D721Med (cell line): ENCODE measurements at regions not wholly inside any gene's neighbourhood (a gene's known extent, or its start where the extent isn't known, plus 50 kb on each side); places are given as distances from the start of the nearest gene placed in this dataset.

Source experiments
- DNase-seq: peaks from one replicate; pipeline ENCODE4 v3.0.0; 2011; ENCODE audit warnings: low spot score; ENCODE audit not compliant: insufficient read length
- FAIRE-seq: peaks from 2 replicates; lab custom pipeline; 2011; peaks lifted over from hg19 to GRCh38; lab: Jason Lieb, UNC
- TF ChIP-seq, protein P1 (sequence below): IDR thresholded peaks from 2 replicates; pipeline ENCODE4 v1.5.1; 2012; ENCODE audit warnings: mild to moderate bottlenecking, control low read depth; ENCODE audit not compliant: insufficient read depth; ENCODE audit errors: missing control alignments

DNA sequence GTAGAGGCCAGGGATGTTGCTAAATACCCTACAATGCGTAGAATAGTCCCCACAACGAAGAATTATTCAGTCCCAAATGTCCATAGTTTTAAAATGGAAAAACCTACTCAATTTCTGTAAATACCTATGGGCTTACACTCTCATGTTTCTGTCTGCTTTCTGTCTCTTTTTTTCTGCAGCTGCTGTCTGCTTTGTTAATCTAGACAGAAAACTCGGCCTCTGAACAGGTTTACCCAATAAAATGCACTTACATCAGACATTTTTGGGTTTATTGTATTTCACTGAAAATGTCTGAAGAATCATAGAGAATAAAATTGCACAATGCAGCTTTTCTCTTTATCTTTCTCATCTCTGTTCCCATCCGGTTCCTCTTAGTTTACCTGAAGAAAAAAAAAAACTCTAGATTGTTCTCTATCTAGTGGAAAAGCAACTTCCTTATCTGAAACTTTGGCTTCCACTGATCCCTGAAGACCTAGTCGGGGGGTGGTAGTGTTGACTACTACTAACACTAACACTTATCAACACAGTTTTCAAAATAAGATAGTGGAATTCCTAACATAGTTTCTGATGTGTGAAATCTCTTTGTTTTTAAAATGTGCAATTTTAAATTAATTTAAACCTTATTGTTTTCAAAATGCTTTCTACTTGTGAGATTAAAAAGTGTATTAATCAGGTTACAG lies 76.9 kb upstream of the CCDC190 start:
- DNase-seq (no peak), FAIRE-seq (peak; percentile 48)
- TF ChIP-seq, protein P1, sequence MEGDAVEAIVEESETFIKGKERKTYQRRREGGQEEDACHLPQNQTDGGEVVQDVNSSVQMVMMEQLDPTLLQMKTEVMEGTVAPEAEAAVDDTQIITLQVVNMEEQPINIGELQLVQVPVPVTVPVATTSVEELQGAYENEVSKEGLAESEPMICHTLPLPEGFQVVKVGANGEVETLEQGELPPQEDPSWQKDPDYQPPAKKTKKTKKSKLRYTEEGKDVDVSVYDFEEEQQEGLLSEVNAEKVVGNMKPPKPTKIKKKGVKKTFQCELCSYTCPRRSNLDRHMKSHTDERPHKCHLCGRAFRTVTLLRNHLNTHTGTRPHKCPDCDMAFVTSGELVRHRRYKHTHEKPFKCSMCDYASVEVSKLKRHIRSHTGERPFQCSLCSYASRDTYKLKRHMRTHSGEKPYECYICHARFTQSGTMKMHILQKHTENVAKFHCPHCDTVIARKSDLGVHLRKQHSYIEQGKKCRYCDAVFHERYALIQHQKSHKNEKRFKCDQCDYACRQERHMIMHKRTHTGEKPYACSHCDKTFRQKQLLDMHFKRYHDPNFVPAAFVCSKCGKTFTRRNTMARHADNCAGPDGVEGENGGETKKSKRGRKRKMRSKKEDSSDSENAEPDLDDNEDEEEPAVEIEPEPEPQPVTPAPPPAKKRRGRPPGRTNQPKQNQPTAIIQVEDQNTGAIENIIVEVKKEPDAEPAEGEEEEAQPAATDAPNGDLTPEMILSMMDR: no peak

DNA sequence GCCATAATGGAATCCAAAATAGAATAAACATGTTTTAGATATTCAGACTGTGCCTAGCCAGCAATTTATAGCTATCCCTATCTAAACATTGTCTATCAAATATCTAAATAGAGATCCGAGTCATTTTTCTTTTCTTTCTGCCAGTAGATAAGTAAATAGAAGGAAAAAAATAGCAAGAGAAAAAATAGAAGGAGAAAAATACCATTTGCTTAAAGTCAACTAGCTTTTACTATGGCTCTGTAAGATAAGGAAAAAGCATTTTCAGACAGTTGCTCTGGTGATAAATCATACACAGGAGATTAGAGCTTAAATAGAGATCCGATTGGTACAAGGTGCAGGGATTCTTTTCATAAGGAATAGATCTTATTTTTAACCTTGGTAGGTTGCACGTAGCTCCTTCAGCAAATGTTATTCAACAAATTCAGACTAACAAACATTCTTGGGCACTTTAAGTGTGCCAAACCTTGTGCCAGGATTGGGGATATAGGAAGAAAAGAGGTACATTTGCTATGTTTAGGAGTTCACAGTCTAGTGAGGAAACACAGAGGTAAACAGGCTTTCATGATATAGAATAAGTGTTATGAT lies 70.1 kb upstream of the CCDC190 start:
- DNase-seq (no peak), FAIRE-seq (no peak)
- TF ChIP-seq, protein P1: no peak

DNA sequence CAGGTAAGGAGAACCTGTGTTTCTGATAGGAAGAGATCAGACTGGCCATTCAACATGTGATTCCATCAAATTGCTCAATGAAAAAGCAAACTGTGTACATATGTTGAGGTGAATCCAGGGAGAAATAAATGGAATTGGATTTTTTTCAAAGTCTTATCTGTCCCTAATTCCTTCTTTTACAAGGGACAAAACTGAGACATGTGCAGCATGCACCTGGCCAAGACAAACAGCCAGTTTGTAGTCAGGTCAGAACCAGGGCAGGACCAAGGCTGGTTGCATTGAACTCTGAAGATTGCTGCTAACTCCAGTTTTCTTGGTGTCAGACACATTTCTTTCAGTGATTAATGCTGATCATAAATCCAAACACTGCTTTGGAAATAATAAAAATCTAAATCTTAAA lies 69.6 kb upstream of the CCDC190 start:
- no peak for FAIRE-seq
- TF ChIP-seq, protein P1: no peak

DNA sequence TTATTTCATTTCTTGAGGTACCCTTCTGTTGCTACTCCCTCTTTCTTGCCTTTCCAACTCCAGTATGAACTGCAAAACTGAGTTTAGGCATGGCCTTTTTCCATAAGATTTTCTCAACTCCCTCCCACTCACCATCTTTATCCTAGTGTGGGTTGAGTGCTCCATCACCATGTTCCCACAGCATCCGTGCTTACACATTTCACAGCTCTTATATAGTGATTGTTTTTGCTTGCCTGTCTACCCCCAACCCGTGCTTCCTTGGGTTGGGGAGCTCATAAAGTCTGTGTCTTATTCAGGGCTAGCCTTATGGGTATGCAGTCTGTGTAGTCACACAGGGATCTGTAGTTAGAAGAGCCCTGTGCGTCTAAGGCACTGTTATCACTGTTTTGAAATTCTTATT lies 68.2 kb upstream of the CCDC190 start:
- DNase-seq (no peak), FAIRE-seq (peak; percentile 29)
- TF ChIP-seq, protein P1: no peak

More for the DNA sequence above, 69.6 kb upstream of the CCDC190 start:
- no peak for DNase-seq

DNA sequence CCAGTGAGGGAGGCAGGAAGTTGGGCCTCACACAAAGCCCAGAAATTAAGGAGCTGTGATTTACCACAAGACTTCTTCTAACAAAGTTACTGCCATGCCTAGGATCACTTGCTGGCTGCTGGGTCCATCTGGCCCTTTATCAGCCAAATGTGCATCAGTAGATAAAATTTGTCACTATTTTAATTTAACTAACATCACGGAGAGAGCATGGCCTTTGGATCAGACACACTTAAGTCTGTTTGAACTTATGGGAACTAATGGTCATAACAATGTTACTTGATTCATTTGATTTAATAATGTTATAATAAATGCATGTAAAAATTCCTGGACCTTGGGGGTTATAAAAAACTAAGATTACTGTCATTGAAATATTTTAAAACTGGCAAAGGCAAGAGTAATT lies 67.2 kb upstream of the CCDC190 start:
- no peak for FAIRE-seq
- TF ChIP-seq, protein P1: no peak

DNA sequence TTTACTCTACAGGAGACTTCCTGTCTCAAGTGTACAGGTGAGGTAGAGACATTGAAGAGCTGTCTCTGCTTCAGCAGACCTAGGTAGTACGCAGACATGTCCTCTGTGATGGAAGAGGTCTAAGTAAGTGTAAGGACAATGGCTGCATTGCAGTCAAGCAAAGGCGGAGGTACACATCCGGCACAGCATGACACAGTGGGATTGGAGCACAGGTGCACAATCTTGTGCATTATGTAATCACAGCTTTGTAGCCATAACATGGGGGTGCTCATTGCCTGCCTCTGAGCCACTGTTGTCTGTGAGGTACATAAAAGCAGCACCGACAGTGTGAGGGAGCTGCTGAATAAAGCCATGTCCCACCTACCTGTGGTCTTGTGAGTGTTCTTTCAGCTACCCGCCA lies 66.4 kb upstream of the CCDC190 start:
- FAIRE-seq: no peak
- no peak for DNase-seq
- TF ChIP-seq, protein P1: no peak

More for the DNA sequence above, 67.2 kb upstream of the CCDC190 start:
- no peak for DNase-seq

DNA sequence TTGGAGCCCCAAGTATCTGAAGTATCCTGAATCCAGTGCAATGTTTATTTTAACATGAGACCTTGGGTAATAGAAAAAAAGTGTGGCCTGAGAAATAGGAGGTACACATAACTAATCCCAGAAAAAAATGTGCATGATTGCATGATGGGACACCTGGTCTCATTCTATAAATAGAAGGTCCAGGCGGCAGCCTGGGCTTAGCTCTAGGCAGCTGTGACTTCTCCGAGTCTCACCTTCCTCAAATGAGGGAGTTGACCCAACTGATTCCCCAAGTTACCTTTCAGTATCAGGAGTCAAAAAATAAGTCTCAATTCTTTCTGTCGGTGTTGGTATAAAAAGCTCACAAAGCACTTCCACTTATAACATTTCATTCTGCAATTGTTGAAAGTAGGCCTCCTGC lies 65.9 kb upstream of the CCDC190 start:
- TF ChIP-seq, protein P1: no peak
- FAIRE-seq: no peak
- no peak for DNase-seq
